ENCODE measurements at regions not wholly inside any gene's neighbourhood (a gene's known extent, or its start where the extent isn't known, plus 50 kb on each side); places are given as distances from the start of the nearest gene placed in this dataset.

DNA sequence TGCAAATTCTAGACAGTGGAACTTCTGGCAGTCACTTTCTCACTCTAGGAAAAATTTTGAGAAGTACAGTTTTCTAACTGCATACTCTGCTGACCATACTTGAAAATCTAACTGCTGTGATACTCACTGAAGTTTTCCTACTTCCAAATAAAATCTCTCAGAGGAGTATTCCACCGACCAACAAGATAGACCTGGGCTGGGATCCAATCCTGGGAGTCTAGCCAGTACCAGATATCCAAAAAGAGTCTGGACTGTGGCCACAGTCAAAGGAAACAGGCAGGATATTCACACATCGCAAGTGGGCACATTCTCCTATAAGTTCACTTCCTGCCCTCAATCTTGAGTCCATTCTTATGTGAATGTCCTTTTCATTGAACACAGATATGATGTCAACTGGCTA, 1138.7 kb upstream of the PCDH7 start:
- TF ChIP-seq, protein P1, sequence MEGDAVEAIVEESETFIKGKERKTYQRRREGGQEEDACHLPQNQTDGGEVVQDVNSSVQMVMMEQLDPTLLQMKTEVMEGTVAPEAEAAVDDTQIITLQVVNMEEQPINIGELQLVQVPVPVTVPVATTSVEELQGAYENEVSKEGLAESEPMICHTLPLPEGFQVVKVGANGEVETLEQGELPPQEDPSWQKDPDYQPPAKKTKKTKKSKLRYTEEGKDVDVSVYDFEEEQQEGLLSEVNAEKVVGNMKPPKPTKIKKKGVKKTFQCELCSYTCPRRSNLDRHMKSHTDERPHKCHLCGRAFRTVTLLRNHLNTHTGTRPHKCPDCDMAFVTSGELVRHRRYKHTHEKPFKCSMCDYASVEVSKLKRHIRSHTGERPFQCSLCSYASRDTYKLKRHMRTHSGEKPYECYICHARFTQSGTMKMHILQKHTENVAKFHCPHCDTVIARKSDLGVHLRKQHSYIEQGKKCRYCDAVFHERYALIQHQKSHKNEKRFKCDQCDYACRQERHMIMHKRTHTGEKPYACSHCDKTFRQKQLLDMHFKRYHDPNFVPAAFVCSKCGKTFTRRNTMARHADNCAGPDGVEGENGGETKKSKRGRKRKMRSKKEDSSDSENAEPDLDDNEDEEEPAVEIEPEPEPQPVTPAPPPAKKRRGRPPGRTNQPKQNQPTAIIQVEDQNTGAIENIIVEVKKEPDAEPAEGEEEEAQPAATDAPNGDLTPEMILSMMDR (IDR thresholded peaks at IDR 0.05): no peak
- no peak for TF ChIP-seq POLR2A (IDR thresholded peaks at IDR 0.05)
- TF ChIP-seq POLR2AphosphoS5 (IDR thresholded peaks at IDR 0.05): no peak
- TF ChIP-seq EP300 (IDR thresholded peaks at IDR 0.05): no peak

Measured in suprapubic skin (tissue), 4 donors.